ENCODE measurements at regions not wholly inside any gene's neighbourhood (a gene's known extent, or its start where the extent isn't known, plus 50 kb on each side); places are given as distances from the start of the nearest gene placed in this dataset.

DNA sequence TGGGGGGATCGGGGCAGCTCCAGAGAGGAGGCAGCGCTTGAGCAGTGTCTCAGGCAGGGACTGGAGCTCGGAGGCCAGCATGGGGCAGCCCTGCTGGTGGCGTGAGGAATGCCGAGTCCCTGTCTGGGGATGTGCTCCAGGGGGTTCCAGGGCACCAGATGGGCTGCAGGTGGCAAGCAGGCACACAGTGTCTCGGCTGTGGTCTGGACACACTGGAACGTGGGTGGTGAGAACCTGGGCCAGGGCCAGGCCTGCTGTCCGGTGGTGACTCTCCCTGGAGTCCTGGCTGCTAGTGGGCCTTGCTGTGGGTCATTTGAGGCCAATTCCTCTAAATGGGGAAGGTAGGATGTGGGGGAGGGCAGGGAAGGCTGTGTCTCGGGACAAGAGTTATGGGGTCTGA lies 199.4 kb upstream of the RTL1 start:
- intact Hi-C loops (cut with micrococcal nuclease), result no loop called here
- Histone ChIP-seq H3K36me3 (no peaks in the 10 kb centered on the region), H3K4me1 (no peaks in the 10 kb centered on the region), H3K27me3 (ENCODE audit: low read depth) (peaks cover 30% of the 10 kb centered on the region), H3K9me3 (replicated peaks) (peaks cover 26% of the 10 kb centered on the region), H3K27ac (replicated peaks) (no peak overlapping the region), H3K4me3 (no peak overlapping the region)
- DNase-seq, result no peak
- no peak for TF ChIP-seq CTCF (IDR thresholded peaks at IDR 0.05; ENCODE audit: borderline replicate concordance)

GRCh38 chr14:101103321-101103901 lies 199.9 kb upstream of the RTL1 start:
- DNase-seq, result no peak
- no peak for TF ChIP-seq CTCF (IDR thresholded peaks at IDR 0.05; ENCODE audit: borderline replicate concordance)

DNA sequence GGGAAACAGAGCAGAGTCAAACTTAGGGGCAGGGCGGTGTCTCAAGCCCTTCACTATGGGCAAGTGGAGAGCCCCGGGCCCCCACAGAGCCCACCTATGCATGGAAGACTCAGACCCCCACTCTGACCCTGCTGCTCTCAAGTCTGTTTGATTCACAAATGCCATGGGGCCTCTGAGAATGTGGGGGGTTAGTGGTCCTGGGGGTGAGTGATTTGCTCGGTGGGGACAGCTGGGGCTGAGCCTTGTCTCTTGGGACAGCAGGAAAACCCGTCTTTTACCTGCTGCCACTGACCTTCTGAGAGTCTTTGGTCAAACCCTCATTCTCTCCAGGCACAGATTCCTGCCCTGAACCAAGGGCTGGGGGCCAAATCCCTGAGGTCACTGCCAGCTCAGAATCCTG lies 201.0 kb upstream of the RTL1 start:
- no peak for TF ChIP-seq CTCF (IDR thresholded peaks at IDR 0.05; ENCODE audit: borderline replicate concordance)
- Histone ChIP-seq H3K27ac (replicated peaks) (no peak overlapping the region), H3K9me3 (replicated peaks) (peaks cover 22% of the 10 kb centered on the region), H3K4me3 (no peak overlapping the region), H3K4me1 (no peaks in the 10 kb centered on the region), H3K27me3 (ENCODE audit: low read depth) (peaks cover 30% of the 10 kb centered on the region), H3K36me3 (no peaks in the 10 kb centered on the region)
- no peak for DNase-seq
- intact Hi-C loops (cut with micrococcal nuclease), result no loop called here

More at GRCh38 chr14:101103321-101103901, 199.9 kb upstream of the RTL1 start:
- Histone ChIP-seq H3K27ac (replicated peaks) (no peak overlapping the region), H3K9me3 (replicated peaks) (peaks cover 26% of the 10 kb centered on the region), H3K4me1 (no peaks in the 10 kb centered on the region), H3K27me3 (ENCODE audit: low read depth) (peaks cover 30% of the 10 kb centered on the region), H3K4me3 (no peak overlapping the region), H3K36me3 (no peaks in the 10 kb centered on the region)
- intact Hi-C loops (cut with micrococcal nuclease), result no loop called here

DNA sequence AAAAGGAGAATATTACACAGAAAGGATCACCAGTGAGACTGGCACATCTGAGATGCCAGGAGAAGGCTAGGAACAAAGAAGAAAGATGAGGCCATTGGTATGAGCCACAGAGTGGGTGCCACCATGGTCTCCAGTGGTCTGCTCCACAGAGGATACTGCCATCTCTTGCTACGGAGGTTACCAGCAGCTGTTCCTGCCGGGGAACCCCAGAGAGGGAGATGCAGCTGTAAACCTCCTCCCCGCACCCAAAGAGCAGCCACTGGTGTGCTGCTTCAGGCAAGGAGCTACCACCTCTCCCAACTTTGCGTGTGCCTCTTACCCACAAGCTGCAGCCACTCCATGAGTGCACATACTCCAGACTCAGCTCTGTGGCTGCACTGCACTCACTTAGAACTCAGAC lies 201.5 kb upstream of the RTL1 start:
- no peaks in the 10 kb centered on the region for H3K36me3 ChIP-seq
- no peak overlapping the region for H3K4me3 ChIP-seq
- peaks cover 26% of the 10 kb centered on the region for H3K27me3 ChIP-seq (ENCODE audit: low read depth)
- H3K27ac ChIP-seq (replicated peaks), result no peak overlapping the region
- TF ChIP-seq CTCF (IDR thresholded peaks at IDR 0.05; ENCODE audit: borderline replicate concordance), result no peak
- no peaks in the 10 kb centered on the region for H3K4me1 ChIP-seq
- intact Hi-C loops (cut with micrococcal nuclease), result no loop called here
- H3K9me3 ChIP-seq (replicated peaks), result peaks cover 16% of the 10 kb centered on the region
- no peak for DNase-seq

DNA sequence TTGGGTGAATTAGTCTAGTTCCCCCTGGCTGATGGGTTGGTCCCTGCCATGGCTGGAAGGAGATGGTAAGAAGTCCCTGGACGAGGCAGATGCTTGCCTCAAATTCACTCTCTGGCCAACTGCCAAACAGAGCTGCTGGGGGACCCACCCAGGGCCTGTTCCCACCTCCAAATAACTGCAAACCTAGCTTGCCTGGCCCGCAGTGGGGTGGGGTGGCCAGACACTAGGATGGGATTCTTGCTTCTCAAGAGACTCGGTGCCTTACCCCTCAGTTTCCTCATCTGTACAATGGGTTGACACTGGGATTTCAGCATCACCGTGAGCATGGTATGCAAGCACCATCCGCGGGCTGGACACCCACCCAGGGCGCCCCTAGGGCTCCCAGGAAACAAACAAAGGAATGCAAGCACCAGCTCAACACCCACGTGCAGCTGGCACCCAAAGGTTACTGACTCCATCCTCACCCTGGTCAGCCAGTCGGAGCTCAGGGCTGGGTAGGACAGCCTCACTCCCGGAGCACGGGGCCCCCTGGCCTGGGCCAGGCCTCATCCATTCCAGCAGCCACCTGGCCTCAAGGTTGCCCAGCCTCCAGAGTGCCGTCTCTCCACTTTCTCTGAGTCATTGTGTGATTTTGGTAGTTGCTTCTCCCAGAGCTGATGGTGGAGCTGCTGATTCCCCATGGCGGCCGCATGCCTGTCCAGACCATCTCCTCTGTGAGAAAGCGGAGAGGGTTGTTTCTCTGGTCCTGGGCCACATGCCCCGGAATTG lies 205.2 kb upstream of the RTL1 start:
- no peak for DNase-seq
- no peak overlapping the region for H3K27ac ChIP-seq (replicated peaks)
- no peaks in the 10 kb centered on the region for H3K36me3 ChIP-seq
- H3K27me3 ChIP-seq (ENCODE audit: low read depth), result peaks cover 33% of the 10 kb centered on the region
- no peaks in the 10 kb centered on the region for H3K4me1 ChIP-seq
- no peak for TF ChIP-seq CTCF (IDR thresholded peaks at IDR 0.05; ENCODE audit: borderline replicate concordance)
- peaks cover 7% of the 10 kb centered on the region for H3K9me3 ChIP-seq (replicated peaks)
- H3K4me3 ChIP-seq, result no peak overlapping the region
- intact Hi-C loops (cut with micrococcal nuclease), result no loop called here
